H1 (cell line): ENCODE measurements at regions not wholly inside any gene's neighbourhood (a gene's known extent, or its start where the extent isn't known, plus 50 kb on each side); places are given as distances from the start of the nearest gene placed in this dataset.

ENCODE experiments used
- HDAC2 ChIP-seq, 2 experiments: fragments of 300-600 bp in 1 of 2; sonication (generic) in 1 of 2; IDR thresholded peaks; 2 replicates each; pipeline ENCODE4 v1.6.1; 2011 to 2012; ENCODE audit warnings: low read depth in 2 of 2, low read length in 2 of 2, mild to moderate bottlenecking in 2 of 2, moderate library complexity in 2 of 2, borderline replicate concordance in 1 of 2, inconsistent platforms in 1 of 2
- NRF1 ChIP-seq: IDR thresholded peaks from 2 replicates; pipeline ENCODE4 v1.6.1; 2011; ENCODE audit warnings: mild to moderate bottlenecking, low read depth, low read length, improper control_type of control experiment
- POLR2A ChIP-seq, 2 experiments: IDR thresholded peaks; 1 replicate in 1 of 2; 2 replicates in 1 of 2; pipeline ENCODE4 v1.6.1; 2011; ENCODE audit warnings: low read depth in 2 of 2, low read length in 2 of 2, mild to moderate bottlenecking in 2 of 2; ENCODE audit errors: control extremely low read depth in 1 of 2
- TF ChIP-seq, protein P1 (sequence below): IDR thresholded peaks from 2 replicates; pipeline ENCODE4 v1.6.1; 2012; ENCODE audit warnings: low read length, inconsistent platforms
- TF ChIP-seq, protein P2 (sequence below): fragments of 300-600 bp; sonication (generic); IDR thresholded peaks from 2 replicates; pipeline ENCODE4 v1.7.1; 2012; ENCODE audit warnings: low read length, moderate library complexity, mild to moderate bottlenecking, inconsistent platforms; ENCODE audit not compliant: insufficient replicate concordance
- TF ChIP-seq, protein P3 (sequence below): IDR thresholded peaks from 2 replicates; pipeline ENCODE4 v1.6.1; 2012; ENCODE audit warnings: inconsistent platforms

DNA sequence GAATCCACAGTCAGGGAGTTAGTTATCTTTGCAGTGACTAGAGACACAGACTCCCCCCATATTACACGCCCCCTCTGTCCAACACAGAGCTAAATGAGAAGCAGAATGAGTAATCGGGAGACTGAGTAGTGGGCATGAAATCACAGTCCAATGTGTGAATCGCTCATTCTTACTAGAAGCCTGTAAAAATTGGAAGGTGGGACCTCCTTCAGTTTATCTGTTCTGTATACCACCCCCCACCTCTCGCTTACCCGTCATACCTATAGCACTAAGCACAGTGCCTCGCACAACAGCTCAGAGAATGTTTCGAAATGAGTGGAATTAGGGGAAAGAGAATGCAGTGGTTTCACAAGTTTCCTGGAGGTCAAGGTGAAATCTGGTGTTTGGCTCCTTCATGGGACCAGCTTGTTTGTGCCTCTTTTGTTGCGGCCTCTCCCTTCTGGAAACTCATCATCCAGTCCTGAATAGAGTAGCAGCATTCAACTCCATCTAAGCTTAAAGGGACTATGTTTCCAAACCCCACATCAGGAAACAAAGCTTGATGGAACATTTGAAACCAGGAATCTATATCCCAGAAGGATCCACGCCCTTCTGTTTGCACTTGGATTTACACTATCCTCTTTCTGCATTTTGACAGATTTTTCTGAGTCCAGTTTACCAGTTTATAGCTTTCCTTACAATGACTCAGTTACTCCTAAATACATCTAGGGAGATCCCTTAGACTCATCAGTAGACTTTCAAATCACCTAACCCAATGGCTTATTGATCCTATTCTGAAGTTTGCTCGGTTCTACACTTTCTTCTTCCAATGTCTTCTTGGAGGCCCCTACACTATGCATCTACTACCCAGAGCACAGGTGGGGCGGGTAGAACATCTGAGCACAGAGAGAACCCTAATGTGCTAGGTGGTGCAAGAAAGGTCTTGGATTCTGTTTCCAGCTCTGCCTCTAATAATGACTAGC is 59.2 kb upstream of the PIM1 start (continued):
- TF ChIP-seq, protein P1, sequence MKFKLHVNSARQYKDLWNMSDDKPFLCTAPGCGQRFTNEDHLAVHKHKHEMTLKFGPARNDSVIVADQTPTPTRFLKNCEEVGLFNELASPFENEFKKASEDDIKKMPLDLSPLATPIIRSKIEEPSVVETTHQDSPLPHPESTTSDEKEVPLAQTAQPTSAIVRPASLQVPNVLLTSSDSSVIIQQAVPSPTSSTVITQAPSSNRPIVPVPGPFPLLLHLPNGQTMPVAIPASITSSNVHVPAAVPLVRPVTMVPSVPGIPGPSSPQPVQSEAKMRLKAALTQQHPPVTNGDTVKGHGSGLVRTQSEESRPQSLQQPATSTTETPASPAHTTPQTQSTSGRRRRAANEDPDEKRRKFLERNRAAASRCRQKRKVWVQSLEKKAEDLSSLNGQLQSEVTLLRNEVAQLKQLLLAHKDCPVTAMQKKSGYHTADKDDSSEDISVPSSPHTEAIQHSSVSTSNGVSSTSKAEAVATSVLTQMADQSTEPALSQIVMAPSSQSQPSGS: no peak
- TF ChIP-seq HDAC2 (IDR thresholded peaks at IDR 0.05; ENCODE audit: borderline replicate concordance in 1 of 2, low read depth in 2 of 2, low read length in 2 of 2) (no peak), POLR2A (IDR thresholded peaks at IDR 0.05; ENCODE audit: control extremely low read depth in 1 of 2, low read depth in 2 of 2, low read length in 2 of 2) (no peak), NRF1 (no peak)
- TF ChIP-seq, protein P2, sequence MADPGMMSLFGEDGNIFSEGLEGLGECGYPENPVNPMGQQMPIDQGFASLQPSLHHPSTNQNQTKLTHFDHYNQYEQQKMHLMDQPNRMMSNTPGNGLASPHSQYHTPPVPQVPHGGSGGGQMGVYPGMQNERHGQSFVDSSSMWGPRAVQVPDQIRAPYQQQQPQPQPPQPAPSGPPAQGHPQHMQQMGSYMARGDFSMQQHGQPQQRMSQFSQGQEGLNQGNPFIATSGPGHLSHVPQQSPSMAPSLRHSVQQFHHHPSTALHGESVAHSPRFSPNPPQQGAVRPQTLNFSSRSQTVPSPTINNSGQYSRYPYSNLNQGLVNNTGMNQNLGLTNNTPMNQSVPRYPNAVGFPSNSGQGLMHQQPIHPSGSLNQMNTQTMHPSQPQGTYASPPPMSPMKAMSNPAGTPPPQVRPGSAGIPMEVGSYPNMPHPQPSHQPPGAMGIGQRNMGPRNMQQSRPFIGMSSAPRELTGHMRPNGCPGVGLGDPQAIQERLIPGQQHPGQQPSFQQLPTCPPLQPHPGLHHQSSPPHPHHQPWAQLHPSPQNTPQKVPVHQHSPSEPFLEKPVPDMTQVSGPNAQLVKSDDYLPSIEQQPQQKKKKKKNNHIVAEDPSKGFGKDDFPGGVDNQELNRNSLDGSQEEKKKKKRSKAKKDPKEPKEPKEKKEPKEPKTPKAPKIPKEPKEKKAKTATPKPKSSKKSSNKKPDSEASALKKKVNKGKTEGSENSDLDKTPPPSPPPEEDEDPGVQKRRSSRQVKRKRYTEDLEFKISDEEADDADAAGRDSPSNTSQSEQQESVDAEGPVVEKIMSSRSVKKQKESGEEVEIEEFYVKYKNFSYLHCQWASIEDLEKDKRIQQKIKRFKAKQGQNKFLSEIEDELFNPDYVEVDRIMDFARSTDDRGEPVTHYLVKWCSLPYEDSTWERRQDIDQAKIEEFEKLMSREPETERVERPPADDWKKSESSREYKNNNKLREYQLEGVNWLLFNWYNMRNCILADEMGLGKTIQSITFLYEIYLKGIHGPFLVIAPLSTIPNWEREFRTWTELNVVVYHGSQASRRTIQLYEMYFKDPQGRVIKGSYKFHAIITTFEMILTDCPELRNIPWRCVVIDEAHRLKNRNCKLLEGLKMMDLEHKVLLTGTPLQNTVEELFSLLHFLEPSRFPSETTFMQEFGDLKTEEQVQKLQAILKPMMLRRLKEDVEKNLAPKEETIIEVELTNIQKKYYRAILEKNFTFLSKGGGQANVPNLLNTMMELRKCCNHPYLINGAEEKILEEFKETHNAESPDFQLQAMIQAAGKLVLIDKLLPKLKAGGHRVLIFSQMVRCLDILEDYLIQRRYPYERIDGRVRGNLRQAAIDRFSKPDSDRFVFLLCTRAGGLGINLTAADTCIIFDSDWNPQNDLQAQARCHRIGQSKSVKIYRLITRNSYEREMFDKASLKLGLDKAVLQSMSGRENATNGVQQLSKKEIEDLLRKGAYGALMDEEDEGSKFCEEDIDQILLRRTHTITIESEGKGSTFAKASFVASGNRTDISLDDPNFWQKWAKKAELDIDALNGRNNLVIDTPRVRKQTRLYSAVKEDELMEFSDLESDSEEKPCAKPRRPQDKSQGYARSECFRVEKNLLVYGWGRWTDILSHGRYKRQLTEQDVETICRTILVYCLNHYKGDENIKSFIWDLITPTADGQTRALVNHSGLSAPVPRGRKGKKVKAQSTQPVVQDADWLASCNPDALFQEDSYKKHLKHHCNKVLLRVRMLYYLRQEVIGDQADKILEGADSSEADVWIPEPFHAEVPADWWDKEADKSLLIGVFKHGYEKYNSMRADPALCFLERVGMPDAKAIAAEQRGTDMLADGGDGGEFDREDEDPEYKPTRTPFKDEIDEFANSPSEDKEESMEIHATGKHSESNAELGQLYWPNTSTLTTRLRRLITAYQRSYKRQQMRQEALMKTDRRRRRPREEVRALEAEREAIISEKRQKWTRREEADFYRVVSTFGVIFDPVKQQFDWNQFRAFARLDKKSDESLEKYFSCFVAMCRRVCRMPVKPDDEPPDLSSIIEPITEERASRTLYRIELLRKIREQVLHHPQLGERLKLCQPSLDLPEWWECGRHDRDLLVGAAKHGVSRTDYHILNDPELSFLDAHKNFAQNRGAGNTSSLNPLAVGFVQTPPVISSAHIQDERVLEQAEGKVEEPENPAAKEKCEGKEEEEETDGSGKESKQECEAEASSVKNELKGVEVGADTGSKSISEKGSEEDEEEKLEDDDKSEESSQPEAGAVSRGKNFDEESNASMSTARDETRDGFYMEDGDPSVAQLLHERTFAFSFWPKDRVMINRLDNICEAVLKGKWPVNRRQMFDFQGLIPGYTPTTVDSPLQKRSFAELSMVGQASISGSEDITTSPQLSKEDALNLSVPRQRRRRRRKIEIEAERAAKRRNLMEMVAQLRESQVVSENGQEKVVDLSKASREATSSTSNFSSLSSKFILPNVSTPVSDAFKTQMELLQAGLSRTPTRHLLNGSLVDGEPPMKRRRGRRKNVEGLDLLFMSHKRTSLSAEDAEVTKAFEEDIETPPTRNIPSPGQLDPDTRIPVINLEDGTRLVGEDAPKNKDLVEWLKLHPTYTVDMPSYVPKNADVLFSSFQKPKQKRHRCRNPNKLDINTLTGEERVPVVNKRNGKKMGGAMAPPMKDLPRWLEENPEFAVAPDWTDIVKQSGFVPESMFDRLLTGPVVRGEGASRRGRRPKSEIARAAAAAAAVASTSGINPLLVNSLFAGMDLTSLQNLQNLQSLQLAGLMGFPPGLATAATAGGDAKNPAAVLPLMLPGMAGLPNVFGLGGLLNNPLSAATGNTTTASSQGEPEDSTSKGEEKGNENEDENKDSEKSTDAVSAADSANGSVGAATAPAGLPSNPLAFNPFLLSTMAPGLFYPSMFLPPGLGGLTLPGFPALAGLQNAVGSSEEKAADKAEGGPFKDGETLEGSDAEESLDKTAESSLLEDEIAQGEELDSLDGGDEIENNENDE: no peak
- TF ChIP-seq, protein P3, sequence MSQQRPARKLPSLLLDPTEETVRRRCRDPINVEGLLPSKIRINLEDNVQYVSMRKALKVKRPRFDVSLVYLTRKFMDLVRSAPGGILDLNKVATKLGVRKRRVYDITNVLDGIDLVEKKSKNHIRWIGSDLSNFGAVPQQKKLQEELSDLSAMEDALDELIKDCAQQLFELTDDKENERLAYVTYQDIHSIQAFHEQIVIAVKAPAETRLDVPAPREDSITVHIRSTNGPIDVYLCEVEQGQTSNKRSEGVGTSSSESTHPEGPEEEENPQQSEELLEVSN: no peak
